GM12873 (cell line): ENCODE measurements at regions not wholly inside any gene's neighbourhood (a gene's known extent, or its start where the extent isn't known, plus 50 kb on each side); places are given as distances from the start of the nearest gene placed in this dataset.

ENCODE experiments used
- TF ChIP-seq, protein P1 (sequence below): IDR thresholded peaks from 2 replicates; pipeline ENCODE4 v1.5.1; 2012; ENCODE audit warnings: low read depth, mild to moderate bottlenecking, moderate library complexity, low read length, control low read depth; ENCODE audit not compliant: insufficient read depth; ENCODE audit errors: missing control alignments

DNA sequence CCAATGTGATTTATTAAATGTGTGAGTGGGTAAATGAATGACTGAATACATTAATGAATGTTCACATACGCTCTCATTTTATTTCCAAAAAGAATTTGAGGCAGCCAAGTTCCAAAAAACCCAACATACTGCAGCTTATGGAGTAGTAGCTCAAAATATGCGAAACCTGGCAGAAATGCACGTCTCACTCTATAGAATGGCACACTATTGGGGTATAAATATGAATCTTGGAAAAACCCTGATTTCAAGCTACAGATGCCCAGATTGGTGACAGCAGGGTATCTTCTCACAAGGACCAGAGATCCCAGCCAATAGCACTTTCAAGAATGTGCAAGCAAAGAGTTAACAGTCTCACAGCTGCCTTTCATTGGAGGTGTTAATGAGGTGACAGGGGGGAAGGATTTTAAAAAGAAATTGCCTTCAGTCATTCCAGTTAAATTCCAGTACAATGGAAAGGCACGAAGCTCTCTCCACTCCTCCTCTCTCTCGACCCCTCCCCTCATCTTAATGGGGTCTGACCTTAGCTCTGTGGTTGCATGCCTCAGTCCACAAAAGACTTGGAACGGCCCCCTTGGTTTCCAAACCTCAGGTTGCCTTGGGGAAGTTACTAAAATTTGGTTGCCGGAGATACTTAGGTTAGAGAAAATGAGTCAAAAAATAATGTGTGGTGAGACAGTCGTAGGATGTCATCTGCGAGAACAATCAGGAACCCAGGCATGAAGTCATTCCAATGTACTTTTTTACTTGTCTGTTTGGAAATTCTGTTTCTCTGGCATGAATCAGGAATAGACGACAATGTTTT is 307.4 kb downstream of the NFIB start:
- TF ChIP-seq, protein P1, sequence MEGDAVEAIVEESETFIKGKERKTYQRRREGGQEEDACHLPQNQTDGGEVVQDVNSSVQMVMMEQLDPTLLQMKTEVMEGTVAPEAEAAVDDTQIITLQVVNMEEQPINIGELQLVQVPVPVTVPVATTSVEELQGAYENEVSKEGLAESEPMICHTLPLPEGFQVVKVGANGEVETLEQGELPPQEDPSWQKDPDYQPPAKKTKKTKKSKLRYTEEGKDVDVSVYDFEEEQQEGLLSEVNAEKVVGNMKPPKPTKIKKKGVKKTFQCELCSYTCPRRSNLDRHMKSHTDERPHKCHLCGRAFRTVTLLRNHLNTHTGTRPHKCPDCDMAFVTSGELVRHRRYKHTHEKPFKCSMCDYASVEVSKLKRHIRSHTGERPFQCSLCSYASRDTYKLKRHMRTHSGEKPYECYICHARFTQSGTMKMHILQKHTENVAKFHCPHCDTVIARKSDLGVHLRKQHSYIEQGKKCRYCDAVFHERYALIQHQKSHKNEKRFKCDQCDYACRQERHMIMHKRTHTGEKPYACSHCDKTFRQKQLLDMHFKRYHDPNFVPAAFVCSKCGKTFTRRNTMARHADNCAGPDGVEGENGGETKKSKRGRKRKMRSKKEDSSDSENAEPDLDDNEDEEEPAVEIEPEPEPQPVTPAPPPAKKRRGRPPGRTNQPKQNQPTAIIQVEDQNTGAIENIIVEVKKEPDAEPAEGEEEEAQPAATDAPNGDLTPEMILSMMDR = no peak

DNA sequence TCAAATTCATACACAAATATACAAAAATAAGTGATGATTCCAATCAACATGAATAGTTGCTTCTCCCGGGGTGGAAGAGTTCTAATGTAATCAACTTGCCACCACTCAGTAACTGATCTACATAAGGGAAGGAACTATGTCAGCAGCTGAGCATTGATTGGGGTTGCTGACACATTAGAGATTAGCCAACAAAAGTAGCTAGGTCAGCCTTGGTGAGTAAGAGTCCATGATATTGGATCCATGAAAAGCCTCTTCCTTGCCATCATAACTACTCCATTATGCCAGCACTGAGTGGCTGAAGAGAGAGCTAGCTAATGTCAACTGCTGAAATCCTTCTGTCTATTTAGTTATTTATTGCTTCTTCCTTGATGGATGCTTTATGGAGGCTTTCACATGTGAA is 309.8 kb downstream of the NFIB start:
- TF ChIP-seq, protein P1 = no peak

DNA sequence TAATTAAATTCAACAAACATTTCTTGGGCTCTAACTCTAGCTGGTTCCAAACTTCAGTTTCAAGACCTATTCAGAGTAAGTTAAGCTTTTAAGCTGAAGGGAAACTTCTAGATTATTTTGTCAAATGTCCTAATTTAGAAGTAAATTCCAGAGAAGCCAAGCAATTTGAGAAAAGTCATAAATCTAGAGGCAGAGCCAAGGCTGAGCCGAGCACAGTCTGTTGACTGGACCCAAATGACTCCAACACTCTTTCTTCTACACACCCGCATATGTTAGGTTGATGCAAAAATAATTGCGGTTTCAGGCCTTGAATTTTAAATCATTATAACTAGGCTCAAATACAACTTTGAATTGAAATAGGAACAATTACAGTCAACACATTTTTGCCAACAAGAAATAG is 319.7 kb downstream of the NFIB start:
- TF ChIP-seq, protein P1 = no peak

DNA sequence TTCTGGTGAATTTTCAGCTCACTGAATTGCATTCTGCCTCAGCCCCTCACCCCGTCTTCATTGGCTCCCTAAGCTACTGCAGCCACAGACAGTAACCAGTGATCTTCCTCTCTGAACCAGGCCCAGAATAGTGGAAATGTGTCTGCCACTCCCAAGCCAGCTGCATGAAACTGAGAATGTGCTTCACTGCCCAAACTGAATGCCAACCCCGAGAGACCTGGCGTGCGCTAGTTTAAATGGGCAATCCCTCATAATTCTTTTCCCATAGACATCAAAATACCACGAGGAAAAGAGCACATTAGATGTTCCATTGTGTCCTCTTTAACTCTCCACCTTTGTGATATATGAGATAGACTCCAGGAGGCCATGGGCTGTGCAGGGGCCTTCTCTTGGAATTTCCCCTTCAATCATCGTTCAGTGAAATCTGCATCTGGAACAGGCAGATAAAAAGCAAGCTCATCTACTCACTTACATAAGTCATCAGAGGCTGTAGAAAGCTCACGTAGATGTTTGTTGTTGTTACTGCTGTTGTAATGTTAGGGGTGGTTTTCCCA is 320.2 kb downstream of the NFIB start:
- TF ChIP-seq, protein P1 = no peak

DNA sequence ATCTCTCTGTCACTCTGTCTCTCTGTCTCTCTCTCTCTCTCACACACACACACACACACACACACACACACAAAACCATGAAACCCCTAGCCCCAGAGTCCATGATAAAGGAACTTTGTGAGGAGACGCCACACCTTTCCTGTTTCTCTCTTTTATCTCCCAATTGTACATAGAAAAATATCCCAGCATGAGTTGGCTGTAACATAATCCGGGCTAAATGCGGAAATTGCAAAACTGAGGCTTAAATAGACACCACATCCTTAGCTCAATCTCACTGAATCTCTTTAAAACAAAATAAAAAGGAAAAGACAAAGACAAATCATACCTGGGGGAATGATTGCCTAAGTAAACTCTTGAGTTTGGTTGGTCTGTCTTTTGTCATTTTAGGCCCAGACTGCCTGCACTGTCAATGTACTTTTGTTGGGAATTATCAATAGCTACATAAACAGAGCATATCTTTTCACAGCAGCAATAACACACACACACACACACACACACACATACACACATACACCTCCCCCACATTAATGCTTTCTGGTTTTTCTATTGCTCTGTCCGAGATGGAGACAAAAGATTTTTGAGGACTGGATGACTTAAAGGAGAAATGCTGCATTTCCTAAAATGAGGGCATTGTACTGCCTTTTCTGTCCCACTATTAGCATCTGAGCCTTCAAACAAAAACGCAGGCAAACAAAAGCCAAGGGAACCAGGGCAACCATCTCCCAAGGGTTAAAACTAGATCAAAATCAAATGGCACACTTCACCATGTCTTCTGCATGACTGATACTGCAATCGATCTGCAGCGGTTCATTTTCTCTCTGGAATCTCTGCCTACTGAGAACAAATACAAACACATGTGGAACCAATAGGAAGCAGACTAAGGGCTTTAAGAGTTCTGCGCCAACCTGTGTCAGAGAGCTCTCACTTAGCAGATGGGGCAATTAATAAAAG is 321.5 kb downstream of the NFIB start:
- TF ChIP-seq, protein P1 = no peak

DNA sequence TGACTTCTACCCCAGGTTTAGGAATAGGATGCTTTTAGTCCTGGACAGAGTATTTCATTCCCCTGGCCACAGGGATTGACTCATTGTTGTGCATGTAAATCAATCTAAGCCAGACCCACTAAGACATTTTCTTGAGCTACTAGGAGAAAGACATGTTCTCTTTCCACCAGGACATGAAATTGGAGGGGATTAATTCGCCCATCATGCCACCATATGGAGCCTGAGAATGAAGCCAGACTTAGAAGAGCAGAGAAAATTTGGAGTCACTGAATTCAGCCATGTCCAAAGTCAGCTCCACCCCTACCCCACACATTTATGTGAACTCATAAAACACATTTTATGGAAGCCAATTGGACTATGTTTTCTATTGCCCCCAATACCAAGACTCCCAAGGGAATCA is 322.5 kb downstream of the NFIB start:
- TF ChIP-seq, protein P1 = no peak

DNA sequence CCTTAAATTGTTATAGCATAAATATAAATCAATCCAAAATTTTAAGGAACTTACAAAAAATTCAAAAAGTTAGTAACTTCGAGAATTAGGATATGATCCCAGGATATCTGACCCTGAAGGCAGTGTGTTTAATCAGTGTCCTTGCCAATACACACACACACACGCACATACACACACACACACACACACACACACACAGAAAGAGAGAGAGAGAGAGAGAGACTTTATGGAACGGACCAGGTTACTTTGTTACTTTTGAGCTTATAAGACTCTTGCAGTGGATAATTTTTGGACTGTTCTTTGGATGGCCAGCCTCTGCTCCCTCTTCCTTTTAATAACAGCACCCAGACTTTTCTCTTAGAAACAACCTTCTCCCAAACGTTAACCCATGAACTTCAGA is 322.9 kb downstream of the NFIB start:
- TF ChIP-seq, protein P1 = no peak
